ENCODE measurements at regions not wholly inside any gene's neighbourhood (a gene's known extent, or its start where the extent isn't known, plus 50 kb on each side); places are given as distances from the start of the nearest gene placed in this dataset.

- no peak for DNase-seq
These were observed 69.7 kb downstream of the PSMB1 start for GRCh38 chr6:170483413-170483812.

DNA sequence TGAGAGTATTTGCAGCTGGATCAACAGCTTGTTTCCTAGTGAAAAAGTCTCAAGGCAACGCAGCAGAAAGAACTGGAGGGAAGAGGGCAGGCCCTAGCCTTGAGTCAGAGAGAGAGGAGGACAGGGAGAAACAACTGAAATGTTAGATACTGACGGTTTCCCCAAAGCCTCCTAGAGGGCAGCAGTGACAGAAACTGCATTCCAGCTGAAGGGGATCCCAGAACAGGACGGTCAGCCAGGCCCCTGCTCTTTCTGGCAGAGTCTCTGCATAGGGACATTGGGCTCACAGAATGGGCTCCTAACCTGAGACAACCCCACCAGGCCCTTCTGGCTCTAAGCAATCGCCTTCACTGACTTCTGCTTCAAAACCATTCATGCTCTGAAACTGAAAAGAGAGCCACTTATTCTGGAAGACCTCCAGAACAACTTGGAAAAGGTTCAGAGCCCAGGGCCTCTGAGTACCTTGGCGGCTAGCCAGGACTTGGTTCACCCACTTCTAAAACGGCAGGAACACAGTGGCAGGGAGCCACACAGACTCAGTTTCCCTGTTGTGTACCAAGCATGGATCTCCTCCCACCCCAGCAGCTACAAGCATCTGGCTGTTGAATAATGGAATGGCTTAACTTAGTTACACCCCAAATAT lies 72.9 kb downstream of the PSMB1 start:
- no peak for DNase-seq

GRCh38 chr6:170476360-170476759 lies 76.7 kb downstream of the PSMB1 start:
- DNase-seq = no peak

DNA sequence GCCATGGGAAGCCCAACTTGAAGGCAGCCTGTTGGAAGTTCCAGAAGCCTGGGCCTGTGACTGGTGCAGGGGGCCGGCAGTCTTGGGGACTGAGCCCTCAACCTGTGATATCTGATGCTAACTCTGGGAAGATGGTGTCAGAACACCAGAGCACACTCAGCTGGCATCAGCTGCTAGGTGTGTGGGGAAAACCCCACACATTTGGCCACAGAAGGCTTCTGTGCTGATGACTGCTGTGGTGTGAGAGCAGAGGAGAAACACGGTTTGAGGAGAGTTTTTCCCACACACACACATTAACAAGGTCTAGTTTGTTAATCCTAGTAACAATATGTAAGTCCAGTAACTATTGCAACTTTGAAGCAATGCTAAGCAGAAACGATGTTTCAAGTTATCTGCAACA lies 78.0 kb downstream of the PSMB1 start:
- no peak for DNase-seq

DNA sequence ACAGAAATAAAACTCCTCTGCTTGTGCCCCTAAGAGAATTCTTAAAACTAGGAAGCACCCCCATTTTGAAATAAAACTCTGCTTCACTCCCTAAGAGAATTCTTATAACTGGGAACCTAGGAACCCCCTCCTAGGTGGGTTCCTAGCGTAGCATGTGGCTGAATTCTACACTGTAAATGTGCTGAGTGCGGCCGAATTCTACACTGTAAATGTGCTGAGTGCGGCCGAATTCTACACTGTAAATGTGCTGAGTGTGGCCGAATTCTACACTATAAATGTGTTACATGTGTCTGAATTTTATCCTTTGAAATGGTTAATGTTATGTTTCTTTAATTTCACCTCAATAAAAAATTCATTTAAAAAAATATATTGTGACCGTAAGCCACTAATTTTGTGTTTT lies 79.3 kb downstream of the PSMB1 start:
- DNase-seq = no peak

DNA sequence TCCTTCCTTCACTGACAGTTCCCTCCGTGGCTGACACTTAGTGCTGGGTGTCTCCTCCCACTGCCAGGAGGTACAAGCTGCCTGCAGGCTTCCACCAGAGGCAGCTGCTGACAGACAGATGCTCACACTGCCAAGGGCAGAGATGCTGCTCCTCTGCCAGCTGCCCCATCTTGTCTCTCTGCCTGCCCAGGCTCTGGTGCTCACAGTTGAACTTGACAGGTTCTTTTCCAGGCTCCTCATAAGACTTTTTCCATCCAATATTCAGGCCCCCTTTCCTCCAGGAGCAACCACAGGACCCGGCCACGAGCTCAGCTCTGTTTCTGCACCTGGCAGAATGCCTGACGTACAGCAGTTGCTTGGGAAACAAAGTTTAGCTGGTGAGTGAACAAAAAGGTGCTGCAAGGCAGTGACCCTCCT lies 79.8 kb downstream of the PSMB1 start:
- no peak for DNase-seq

GRCh38 chr6:170471491-170471890 lies 81.6 kb downstream of the PSMB1 start:
- no peak for DNase-seq

- no peak for DNase-seq
These were observed 82.4 kb downstream of the PSMB1 start for GRCh38 chr6:170470734-170471133.

- no peak for DNase-seq
These were observed 88.6 kb downstream of the PSMB1 start for GRCh38 chr6:170464524-170464979.

DNA sequence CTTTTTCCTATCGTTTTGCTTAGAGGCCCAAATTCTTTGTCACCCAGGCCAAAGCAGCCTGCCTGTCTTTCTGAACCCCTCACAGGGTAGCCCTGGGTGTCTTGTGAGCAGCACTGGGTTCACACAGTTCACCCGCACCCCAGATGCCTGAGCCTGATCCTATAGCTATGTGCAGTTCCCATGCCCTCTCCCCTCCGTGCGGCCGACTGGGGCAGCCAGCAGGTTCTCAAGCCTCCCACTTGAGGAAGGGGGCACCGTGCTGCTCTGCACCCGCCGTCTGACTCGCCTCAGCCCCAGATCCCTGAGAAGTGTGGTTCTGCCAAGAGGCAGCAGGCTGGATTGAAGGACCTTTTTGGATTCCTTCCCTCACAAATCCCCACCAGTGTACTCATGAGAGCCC lies 89.0 kb downstream of the PSMB1 start:
- no peak for DNase-seq

DNA sequence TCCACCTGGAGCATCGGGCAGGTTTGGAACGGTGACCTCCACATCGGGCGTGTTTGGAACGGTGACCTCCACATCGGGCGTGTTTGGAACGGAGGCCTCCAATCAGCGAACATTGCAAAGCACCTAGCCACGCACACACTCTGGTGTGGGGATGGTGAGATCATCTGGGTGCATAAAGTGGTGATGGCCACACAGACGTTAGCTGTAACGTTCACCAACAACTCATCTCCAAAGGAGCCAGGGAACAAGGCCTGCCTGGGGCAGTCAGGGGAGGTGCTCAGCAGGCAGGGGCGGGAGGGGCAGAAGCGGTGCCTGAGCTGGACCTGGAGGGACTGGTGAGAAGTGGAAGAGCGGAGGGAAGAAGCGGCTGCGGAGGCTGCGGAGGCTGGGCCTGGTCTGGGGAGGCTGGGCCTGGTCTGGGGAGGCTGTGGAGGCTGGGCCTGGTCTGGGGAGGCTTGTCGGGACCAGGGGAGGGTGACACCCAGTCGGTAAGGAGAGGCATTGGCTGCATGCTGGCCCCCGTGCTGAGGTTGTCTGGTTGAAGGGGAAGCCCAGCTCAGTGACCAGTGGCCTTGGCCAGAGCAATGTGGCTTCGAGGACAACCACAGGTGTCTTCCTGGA lies 89.9 kb downstream of the PSMB1 start:
- no peak for DNase-seq

GRCh38 chr6:170462366-170463020 lies 90.6 kb downstream of the PSMB1 start:
- peak; percentile 68 for DNase-seq

DNA sequence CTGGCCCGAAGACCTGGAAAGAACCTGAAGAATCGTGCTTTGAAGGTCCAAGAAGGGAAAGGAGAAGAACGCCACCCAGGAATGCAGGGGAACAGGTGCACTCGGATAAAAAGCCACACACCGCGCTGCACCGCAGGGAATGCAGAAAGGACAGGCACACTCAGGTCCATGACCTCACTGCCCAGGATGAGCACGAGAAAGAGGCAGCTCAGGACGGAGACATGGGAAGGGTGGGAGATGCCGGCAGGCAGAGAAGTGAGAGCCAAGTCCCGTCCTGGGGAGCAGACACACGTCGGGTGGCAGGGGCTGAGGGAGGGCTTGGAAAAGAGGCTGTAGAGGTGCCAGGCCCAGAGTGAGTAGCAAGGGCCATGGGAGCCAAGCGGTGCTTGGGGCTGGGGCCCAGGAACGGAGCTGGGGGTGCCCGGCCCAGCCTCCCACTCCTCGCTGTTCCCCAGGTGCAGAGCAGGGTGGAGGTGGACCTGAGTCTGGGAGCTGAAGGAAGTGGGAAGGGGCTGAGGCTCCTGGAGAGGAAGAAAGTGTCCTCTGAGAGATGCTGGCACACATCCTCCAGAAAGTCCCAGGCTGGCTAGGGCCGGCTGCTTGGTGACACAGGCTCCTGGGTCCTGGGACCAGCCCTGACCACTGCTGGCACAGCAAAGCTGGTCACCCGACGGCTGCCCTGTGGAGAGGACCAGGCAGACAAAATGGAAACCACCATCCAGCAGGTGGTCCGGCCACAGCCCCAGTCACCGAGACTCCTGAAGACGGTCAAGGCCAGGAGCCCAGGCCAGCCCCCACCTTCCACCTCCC lies 91.3 kb downstream of the PSMB1 start:
- no peak for DNase-seq

DNA sequence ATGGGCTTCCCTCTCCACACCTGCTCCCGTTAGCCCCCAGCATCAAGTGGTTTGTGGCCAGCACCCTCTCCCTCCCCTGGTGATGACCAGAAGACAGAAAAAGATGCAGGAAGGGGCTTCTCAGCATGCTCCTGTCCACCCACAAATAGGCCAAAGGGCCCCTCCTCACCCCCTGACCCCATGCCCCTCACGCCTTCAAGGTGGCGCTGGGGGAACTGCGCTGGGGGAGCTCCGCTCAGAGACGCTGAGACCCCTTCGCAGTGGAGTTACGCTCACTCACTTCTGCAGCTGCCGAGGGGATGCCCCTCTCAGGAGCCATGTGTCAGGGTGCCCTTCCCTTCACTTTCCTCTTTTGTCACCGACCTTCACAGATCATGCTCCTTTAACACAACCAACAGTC lies 92.0 kb downstream of the PSMB1 start:
- DNase-seq = no peak

DNA sequence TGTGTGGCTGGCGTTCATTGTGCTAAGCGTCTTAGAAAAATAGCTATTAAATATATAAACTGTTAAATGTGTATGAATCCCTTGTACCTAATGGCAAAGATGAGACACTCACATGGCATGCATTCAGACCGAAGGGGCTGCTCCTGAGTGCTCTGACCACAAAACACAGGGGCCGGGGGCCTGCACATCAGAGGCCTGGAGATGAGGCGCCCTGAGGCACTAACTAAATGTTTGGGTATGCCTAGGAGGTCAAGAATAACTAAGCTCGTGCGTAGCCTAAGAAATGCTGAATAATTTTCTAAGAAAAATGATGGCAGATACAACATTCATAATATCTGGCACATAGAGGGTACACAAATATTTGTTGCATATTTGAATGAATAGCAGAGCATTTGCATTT lies 92.5 kb downstream of the PSMB1 start:
- DNase-seq = no peak

DNA sequence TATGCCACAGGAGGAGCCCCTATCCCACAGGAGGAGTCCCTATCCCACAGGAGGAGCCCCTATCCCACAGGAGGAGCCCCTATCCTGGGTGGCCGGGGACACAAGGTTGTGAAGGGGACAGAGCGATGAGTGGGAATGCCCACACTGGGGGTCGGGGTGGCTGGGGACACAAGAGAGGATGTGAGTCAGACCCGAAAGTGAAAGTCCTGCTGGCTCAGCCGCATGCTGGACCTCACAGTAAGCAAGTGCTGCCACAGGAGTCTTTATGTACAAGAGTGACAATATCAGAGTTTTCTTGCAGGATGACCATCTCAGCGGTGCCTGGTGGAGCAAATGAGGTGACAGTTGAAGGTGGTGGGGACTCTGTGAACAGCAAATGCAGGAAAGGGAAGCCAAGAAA lies 93.7 kb downstream of the PSMB1 start:
- no peak for DNase-seq

- no peak for DNase-seq
These were observed 96.0 kb downstream of the PSMB1 start for GRCh38 chr6:170456886-170457698.
